NCI-H526 (cell line): ENCODE measurements at regions not wholly inside any gene's neighbourhood (a gene's known extent, or its start where the extent isn't known, plus 50 kb on each side); places are given as distances from the start of the nearest gene placed in this dataset.

ENCODE experiments used
- DNase-seq, 2 experiments: peaks; one replicate each; lab custom pipeline; 2025; lab: John Stamatoyannopoulos, UW

GRCh38 chr11:71356904-71357303 is 91.3 kb downstream of the DHCR7 start:
- DNase-seq = no peak

DNA sequence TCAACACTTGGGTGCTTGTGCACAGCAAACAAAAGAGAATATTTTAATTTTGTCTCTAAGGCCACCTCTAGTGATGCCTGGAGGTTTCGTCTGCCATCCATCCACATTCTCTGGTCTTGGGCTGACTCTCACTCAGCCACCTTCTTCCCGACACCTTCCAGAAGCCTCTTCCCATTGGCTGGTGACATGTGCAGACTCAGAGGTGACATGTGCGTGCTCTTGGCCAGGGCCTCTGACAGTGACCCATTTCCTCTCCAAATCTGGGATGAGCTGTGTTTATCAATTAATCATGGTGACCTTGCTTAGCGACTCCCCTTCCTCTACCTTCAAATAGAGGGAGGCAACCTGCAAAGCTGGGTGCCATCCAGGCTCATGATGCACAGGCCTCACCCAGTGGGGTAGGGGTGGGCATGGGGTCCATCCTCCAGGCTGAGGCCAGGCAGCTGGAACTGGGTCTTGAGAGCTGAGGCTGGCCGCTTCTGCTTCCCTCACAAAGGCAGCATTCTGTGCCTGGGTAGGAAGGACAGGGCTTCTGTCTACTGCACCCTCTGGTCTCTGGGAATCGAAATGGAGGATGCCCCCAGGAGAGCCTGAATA is 91.8 kb downstream of the DHCR7 start:
- no peak for DNase-seq

DNA sequence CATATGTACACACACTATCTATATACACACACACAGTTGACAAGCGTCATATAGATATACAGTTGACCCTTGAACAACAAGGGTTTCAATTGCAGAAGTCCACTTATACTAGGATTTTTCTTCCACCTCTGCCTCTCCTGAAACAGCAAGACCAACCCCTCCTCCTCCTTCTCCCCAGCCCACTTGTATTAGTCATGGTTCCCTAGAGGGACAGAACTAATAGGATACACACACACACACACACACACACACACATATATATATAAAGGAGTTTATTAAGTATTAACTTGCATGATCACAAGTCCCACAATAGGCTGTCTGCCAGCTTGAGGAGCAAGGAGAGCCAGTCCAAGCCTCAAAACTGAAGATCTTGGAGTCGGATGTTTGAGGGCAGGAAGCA is 92.9 kb downstream of the DHCR7 start:
- DNase-seq = no peak

- DNase-seq = no peak
Observed at GRCh38 chr11:71354394-71355105, 93.6 kb downstream of the DHCR7 start.

- DNase-seq = no peak
Observed at GRCh38 chr11:71352748-71353147, 95.4 kb downstream of the DHCR7 start.

DNA sequence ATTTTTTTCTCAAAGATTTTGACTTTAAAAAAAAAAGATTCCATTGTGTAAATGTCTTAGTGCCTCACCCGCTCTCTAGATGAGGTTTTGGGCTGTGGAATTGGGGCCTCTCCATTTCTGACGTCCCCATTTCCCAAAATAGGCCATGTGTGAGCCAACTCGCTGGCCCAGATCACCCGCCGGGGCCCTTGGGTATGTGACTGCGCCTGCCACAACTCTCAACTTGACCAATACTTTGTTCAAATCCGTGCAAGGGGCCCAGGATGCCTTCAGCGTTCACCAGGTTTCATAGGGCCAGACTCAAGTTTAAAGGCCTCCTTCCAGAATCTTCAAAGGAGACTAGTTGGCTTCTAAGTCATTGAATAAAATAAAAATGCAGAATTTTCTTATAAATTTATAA is 96.0 kb downstream of the DHCR7 start:
- DNase-seq = no peak

DNA sequence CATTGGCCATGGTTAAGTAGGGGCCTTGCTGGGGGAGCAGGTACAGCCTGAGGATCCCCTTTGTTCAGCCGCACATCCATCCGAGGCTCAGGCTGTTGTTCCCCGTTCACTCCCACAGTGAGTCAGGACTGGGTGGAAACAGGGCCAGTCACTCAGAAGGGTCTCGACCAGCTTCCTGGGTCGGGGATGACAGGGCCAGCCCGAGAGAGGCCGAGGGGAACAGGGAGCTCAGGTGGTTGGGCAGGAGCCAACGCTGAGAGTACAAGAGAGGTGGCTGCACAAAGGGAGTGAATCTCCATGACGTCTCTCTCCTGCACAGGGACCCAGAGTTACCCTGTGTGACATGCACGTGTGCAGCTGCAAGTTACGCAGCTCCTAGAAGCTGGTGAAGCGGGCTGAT is 97.2 kb upstream of the SHANK2 start:
- no peak for DNase-seq

DNA sequence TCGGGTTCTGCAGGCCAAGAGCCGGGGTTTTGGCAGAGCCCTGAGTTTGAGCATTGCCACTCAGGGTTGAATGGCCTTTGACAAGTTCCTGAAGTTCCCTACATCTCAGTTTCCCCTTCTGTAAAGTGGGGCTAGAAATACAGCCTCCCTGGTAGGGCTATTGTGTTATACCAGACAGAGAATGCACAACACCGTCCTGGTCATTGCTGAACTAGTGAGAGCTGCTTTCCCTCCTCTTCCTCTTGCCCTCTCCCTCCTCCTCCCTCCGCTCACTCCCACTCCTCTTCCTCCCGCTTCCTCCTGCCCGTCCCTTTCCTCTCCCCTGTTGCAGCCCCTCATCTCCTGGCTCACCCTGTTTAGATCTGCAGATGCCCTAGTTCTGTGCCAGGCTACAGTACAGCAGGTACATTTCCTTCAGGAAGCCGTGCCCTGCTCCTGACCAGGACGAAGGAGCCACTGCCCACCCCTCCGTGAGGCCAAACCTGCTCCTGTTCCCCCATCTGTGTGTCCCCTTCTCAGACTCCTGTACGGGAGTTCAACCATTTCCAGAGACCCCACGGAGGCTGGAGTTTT is 91.5 kb upstream of the SHANK2 start:
- DNase-seq = no peak

GRCh38 chr11:71342951-71343827 is 90.8 kb upstream of the SHANK2 start:
- DNase-seq = peak; percentile 56 to 78

- no peak for DNase-seq
Observed at GRCh38 chr11:71342116-71342515, 89.7 kb upstream of the SHANK2 start.

DNA sequence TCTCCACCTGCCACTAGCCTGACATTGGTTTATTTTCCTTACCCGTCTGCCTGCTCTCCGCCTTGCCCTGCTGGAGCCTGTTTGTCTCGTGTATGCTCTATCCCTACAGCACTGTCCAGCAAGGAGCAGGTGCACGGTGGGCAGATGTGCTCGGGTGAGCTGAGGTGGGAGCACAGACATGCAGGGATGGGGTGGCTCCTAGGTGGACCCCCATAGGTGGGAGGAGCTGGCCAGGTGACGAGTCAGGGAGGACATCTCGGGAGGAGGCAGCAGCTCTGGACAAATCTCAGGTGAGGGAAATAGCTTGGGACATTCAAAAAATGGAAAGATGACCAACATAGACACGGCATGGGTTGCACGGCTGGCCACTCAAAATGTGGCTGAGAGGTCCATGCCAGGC is 89.2 kb upstream of the SHANK2 start:
- no peak for DNase-seq

DNA sequence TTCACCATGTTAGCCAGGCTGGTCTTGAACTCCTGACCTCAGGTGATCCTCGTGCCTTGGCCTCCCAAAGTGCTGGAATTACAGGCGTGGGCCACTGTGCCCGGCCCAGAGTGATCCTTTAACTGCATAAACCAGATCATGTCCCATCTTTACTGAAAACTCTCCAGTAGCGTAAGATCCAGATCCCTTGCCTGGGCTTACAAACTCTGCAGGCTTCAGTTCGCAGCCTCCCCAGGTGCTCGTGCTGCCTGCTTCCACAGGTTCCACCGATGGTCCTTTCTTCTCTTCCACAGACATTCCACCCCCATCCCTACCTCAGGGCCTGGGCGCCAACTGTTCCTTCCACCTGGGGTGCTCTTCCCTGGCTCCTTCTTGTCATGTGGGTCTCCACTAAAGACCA is 88.8 kb upstream of the SHANK2 start:
- no peak for DNase-seq

DNA sequence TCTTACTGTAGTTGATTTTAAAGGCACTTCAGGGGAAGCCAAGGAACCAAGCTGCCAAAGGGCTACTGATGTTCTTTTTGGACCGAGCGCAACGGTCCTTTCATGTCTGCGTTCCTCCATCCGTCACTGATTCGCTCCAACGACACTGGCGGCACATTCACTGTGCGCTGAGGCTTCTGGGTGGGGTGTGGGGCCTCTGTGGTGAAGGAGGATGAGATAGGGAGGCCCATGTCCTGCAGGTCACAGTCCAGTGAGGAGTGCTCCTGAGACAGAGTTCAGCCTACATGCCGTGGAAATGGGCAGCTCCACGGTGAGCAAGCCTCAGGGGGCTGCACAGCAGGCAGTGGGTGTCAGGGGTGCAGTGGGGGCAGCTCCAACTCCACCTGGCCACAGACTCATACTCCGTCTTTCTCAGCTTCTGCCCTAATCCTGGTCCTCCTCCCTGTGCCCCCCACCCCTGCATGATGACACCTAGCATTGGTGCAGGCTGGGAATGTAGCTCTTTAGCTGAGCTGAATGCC is 87.8 kb upstream of the SHANK2 start:
- DNase-seq = no peak

GRCh38 chr11:71339396-71339881 is 87.1 kb upstream of the SHANK2 start:
- no peak for DNase-seq

GRCh38 chr11:71338801-71339395 is 86.5 kb upstream of the SHANK2 start:
- DNase-seq = no peak

DNA sequence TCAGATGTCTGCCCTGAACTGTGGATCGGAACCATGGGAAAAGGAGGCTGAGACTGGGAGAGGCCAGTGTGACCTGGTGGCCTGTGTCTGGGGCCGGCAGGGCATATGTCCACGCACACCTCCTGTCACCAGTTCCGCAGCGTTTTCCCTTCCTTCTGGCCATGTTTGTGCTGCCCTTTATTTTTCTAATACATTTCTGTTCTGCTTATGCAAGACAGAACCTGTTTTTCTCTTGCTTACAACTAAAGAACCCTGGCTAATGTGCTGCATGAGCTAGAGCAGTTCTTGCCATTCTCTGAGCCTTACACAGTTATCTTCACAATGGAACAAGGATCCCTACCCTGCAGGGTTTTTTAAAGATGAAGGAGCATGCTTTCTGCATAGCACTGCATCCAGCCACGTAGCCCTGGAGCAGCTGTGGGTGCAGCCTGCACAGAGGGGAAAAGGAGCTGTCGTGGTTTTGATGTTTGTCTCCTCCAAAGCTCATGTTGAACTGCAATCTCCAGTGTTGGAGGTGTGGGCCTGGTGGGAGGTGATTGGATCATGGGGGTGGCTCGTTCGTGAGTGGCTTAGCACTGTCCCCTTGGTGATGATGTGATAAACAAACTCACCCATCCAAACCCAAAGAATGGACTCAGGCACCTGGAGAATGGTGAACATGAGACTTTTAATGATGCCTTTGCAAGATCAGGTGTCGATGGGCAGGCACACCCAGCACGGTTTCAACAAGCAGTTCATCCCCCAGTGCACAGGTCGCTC is 84.8 kb upstream of the SHANK2 start:
- no peak for DNase-seq

GRCh38 chr11:71336176-71336995 is 84.0 kb upstream of the SHANK2 start:
- no peak for DNase-seq

GRCh38 chr11:71335371-71335770 is 83.0 kb upstream of the SHANK2 start:
- no peak for DNase-seq

- DNase-seq = no peak
Observed at GRCh38 chr11:71334191-71334590, 81.8 kb upstream of the SHANK2 start.

DNA sequence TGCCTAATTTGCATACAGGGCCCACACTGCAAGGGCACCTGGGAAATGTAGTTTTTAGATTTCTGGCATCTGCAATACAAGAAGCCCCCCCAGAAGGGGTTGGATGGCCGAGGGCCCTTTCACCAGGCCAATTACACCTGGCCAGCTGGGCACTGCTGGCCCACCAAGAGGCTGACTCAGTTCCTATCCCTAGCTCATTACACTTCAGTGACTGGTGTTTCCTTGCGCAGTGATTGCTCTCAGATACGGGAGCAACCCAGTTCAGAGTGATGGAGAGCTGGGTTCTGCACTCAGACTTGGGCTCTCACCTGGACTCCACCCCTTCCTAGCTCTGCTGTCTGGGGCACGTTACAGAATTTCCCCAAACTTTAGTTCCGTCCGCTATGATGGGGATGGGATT is 81.1 kb upstream of the SHANK2 start:
- DNase-seq = peak in 1 of 2 experiments; percentile 33
